ENCODE measurements at regions not wholly inside any gene's neighbourhood (a gene's known extent, or its start where the extent isn't known, plus 50 kb on each side); places are given as distances from the start of the nearest gene placed in this dataset.

DNA sequence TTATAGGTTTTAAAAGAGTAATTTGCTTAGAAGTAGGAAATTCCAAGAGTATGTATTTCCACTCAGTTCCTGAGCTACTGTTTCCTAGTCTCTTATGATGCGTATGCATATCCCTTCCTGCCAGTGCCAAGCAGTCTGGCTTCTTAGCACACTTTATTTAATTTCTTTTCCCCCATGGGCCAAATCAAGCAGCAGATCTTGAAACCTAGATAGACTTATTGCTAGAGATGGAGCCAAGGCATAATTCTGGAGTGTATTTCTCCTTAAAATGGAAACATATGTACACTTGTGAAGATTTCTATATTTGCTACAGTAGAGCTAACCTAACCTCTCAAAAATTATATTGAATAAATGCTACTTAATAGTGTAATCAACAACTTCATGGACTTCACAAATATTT lies 2337.6 kb downstream of the PCDH7 start:
- ChIA-PET CTCF (no interaction called here), POLR2A (no interaction called here)
- no peak for DNase-seq (ENCODE audit: extremely low spot score)
- TF ChIP-seq, protein P1, sequence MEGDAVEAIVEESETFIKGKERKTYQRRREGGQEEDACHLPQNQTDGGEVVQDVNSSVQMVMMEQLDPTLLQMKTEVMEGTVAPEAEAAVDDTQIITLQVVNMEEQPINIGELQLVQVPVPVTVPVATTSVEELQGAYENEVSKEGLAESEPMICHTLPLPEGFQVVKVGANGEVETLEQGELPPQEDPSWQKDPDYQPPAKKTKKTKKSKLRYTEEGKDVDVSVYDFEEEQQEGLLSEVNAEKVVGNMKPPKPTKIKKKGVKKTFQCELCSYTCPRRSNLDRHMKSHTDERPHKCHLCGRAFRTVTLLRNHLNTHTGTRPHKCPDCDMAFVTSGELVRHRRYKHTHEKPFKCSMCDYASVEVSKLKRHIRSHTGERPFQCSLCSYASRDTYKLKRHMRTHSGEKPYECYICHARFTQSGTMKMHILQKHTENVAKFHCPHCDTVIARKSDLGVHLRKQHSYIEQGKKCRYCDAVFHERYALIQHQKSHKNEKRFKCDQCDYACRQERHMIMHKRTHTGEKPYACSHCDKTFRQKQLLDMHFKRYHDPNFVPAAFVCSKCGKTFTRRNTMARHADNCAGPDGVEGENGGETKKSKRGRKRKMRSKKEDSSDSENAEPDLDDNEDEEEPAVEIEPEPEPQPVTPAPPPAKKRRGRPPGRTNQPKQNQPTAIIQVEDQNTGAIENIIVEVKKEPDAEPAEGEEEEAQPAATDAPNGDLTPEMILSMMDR (IDR thresholded peaks at IDR 0.05; ENCODE audit: control extremely low read depth, extremely low read depth, low read depth, missing control alignments), result no peak

DNA sequence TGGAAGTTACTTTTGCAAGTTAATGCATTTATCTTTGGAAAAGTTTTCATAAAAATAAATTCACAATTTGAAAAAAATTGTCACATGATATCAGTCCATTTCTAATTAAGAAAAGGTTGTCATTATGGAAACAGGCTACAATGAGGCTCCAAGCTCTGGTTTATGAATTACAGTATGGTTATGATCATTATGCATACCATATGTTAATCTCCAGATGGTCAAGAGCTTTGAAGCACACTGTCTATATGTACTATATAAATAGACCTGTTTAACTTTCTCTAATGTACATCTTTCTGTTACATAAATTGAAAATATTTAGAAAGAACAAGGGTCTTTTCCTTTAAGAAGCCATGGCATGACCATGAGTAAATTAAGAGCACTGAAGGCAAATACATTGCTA lies 2338.8 kb downstream of the PCDH7 start:
- CTCF ChIA-PET, result no interaction called here
- DNase-seq (ENCODE audit: extremely low spot score), result no peak
- POLR2A ChIA-PET, result no interaction called here
- TF ChIP-seq, protein P1 (IDR thresholded peaks at IDR 0.05; ENCODE audit: control extremely low read depth, extremely low read depth, low read depth, missing control alignments), result no peak

DNA sequence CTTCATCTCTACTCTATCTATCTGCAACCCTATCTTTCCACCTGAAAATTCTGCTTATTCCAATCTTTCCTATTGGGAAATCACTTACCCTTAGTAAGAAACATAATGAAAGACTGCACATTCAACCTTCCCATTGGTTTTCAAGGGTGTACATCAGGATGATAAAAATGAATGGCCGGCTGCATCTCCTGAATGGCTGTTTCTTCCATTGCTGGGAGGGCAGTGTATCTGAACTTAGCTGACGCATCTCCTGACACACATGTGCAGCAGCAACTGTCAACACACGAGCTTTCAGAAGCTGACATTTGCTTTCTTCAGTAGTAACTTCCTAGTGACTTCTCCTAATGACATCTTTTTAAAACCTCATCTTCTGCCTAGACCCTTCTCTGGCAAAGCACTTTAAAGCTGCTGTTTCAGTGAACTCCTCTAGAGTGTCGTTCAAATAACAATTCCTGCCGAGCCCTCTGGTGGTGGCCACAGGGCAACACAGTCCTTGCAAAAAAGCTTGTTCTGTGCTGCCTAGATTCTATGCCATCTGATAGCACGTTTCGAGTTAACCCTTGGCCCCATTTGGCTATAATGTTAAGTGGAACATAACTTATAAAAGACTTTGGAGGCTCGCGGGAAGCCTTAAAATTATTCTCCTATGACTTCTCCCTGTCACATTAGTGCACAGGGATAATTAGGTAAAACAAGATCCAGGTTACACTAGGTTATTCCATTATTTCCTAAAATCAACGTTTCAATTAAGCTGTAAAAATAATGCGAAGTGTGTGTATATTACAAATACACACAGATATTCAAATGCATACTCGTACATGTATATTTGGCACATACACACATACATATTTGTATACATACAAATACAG lies 2340.7 kb downstream of the PCDH7 start:
- ChIA-PET POLR2A (no interaction called here), CTCF (interaction anchor here (0.9 to 1.7 kb wide), 3 partner anchors 13 to 598 kb away, joined by 3 to 6 read pairs (median 3); no protein-coding TSS in a partner anchor)
- TF ChIP-seq, protein P1 (IDR thresholded peaks at IDR 0.05; ENCODE audit: control extremely low read depth, extremely low read depth, low read depth, missing control alignments), result peak; percentile 15
- DNase-seq (ENCODE audit: extremely low spot score), result no peak

DNA sequence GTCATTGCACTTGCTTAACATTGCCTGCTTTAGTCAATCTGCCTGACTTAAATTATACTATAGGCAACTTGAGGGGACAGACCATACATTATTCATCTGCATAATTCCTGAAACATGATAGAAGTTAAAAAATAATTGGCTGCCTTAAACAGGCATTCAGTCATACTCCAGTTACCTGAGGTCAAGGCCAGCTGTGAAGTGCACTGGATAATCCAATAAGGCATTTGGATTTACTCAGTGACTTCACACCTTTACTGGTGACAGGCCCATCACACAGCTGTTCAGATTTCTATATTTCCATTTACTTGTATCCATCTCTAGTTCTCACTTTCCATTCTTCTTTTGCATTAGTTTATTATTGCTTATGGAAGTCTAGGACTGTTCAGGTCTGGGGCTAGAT lies 2341.6 kb downstream of the PCDH7 start:
- no peak for DNase-seq (ENCODE audit: extremely low spot score)
- POLR2A ChIA-PET, result no interaction called here
- CTCF ChIA-PET, result interaction anchor here (1.7 kb wide), 1 partner anchor 14 kb away, joined by 6 read pairs; no protein-coding TSS in a partner anchor
- TF ChIP-seq, protein P1 (IDR thresholded peaks at IDR 0.05; ENCODE audit: control extremely low read depth, extremely low read depth, low read depth, missing control alignments), result no peak

DNA sequence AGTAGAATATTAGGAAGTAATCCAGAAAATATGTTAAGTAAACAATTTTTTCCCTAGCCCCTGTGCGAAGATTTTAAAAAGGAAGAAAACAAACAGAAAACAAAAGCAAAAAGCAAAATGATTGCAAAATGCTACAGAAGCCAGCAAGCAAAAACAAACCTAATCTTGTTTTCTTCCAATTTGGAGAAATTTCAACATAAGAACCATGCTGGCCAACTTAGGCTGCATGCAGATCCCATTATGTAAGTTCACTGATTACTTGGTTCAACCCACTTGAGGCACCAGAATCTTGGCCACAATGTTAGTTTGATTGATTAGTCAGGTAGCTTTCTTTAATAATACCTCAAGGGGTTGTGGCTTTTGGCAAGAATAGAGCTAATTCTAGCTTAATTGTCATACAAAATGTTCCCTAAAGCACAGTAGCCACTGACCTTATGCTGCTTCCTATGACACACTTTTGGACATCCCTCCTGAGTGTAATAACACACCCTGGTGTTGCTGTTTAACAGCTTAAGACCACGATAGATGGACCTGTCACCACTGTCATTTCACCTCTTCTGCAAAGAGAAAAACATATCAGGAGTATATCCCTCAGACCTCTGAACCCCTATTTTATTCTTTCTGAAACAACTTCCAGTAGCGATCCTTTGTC lies 2342.1 kb downstream of the PCDH7 start:
- DNase-seq (ENCODE audit: extremely low spot score), result no peak
- ChIA-PET CTCF (interaction anchor here (1.7 kb wide), 1 partner anchor 14 kb away, joined by 6 read pairs; no protein-coding TSS in a partner anchor), POLR2A (no interaction called here)
- TF ChIP-seq, protein P1 (IDR thresholded peaks at IDR 0.05; ENCODE audit: control extremely low read depth, extremely low read depth, low read depth, missing control alignments), result no peak

DNA sequence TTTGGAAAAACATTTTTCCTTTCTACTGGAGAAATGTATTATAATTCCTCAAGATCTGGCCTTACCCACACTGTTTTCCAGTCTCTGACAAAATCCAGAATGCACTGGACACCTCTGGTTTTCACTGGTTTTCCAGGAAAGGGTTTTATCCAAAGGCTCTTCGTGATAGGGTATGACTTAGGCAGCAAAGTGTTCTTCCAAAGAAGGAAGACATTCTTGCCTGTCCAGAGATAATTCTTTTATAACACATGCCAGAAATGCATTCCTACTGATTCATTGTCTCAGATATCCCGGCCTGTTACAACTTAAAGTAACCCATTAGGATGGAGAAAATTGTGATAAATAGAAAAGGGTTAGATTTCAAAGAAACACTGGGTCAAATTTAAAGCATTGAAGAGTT lies 2343.1 kb downstream of the PCDH7 start:
- TF ChIP-seq, protein P1 (IDR thresholded peaks at IDR 0.05; ENCODE audit: control extremely low read depth, extremely low read depth, low read depth, missing control alignments), result no peak
- CTCF ChIA-PET, result no interaction called here
- POLR2A ChIA-PET, result no interaction called here
- no peak for DNase-seq (ENCODE audit: extremely low spot score)
